LoVo (cell line): ENCODE measurements at regions not wholly inside any gene's neighbourhood (a gene's known extent, or its start where the extent isn't known, plus 50 kb on each side); places are given as distances from the start of the nearest gene placed in this dataset.

ENCODE experiments used
- DNase-seq: peaks from one replicate; pipeline ENCODE4 v3.0.0-alpha.2; 2016; ENCODE audit warnings: low spot score

GRCh38 chr5:60184606-60185005, 291.1 kb upstream of the PDE4D start:
- DNase-seq: no peak

- no peak for DNase-seq
These were observed 290.4 kb upstream of the PDE4D start for GRCh38 chr5:60183881-60184280.

DNA sequence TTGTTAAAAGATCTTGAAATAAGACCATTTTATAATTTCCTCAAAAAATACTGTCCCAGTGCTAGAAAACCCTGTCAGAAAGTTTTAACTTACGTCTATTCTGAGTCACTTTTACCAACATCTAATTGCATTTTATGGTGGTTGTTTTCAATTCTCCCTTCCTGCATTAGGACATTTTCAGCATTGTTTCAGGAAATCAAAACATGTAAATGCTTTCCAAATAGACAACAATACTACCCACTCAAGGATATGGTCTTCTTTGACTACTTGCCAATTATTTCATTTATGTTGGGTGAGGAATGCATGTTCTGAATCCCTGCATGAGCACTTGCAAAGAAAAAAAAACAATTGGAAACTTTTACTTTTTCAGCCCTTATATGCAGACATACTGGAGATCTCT, 284.6 kb upstream of the PDE4D start:
- no peak for DNase-seq

GRCh38 chr5:60177596-60177995, 284.1 kb upstream of the PDE4D start:
- DNase-seq: no peak

- no peak for DNase-seq
These were observed 280.1 kb upstream of the PDE4D start for GRCh38 chr5:60173667-60174066.

- DNase-seq: no peak
These were observed 270.2 kb upstream of the PDE4D start for GRCh38 chr5:60163762-60164161.

DNA sequence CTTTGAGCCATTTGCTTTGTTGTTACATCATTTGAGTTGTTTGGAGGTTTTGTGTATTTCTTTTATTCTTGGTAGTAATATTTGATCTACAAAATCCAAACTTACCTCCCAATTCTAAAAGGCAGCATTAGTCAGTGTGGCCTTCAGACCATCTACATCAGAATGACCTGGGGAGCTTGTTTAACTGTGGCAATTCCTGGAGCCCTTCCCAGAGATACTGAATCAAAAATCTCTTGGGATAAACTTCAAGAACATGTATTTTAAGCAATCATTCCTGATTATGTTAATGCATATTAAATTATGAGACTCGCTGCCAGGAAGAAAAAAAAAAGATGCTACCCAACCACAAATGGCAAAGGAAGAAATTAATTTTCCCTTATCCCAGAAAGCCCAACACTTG, 268.9 kb upstream of the PDE4D start:
- no peak for DNase-seq

DNA sequence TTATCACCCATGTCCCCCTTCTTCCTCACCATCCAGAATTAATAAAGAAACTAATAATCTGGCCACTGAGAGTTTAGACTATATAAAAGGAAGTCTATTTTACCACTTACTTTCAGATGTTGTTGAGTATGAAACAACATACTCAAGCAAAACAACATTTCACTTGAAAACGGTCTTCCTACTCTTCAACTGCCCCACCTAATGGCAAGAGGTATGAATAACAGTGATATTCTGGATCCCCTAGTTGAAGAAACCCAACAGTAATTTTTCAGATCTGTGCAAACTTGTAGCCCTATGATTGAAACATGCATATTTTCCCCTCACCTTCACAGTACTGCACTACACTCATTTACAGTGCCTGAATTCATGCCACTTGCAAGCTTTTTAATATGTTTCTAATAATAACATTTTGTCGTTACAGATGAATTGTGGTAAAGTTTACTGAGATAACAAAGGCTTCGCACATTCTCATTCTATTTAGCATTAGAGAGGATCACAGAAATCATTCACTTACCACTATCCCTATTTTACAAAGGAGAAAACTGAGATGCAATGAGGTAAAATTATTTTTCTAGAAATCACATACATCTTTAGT, 267.9 kb upstream of the PDE4D start:
- peak; percentile 24 for DNase-seq

DNA sequence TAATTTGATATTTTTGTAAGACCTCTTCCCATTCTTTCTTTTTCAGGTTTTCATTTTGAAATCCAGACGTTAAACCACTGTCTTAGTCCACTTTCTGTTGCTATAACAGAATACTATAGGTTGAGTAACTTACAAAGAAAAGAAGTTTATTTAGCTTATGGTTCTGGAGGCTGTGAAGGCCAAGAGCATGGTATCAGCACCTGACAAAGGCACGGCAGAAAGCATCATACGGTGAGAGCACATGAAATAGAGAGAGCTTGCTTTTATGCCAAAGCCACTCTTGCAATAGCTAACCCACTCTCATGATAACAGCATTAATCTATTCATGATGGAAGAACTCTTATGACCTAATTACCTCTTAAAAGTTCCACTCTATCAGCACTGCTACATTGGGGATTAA, 255.6 kb upstream of the PDE4D start:
- no peak for DNase-seq

DNA sequence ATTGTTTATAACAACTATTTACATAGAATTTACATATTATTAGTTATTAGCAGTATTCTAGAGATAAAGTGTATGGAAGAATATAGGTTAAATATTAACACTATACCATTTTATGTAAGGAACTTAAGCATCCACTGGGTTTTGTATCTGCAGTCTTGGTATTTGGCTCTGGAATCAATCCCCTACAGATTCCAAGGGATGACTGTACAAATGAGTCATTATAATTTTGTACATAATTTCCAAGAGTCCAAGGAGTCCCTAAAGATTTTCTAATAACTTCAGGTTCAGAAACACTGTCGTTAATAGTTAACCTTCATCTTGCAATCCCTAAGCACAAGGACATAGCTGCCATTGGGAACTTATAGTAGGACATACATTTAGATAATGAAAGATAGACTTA, 254.8 kb upstream of the PDE4D start:
- no peak for DNase-seq

DNA sequence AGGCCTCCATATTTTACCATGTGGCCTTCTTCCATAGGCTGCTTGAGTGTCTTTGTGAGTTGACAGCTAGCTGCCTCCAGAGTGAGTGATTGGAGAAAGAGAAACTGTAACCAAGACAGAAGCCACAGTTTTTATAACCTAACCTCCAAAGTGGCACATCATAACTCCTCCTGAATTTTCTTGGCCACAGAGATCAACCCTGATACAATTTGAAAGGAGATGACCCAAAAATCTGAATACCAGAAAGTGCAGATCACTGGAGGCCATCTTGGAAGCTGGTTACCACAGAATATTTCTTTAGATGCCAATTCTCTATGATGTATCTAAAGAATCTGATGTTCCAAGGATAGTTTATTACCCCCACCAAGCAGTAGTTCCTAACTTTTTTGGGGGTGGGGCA, 254.3 kb upstream of the PDE4D start:
- DNase-seq: no peak

DNA sequence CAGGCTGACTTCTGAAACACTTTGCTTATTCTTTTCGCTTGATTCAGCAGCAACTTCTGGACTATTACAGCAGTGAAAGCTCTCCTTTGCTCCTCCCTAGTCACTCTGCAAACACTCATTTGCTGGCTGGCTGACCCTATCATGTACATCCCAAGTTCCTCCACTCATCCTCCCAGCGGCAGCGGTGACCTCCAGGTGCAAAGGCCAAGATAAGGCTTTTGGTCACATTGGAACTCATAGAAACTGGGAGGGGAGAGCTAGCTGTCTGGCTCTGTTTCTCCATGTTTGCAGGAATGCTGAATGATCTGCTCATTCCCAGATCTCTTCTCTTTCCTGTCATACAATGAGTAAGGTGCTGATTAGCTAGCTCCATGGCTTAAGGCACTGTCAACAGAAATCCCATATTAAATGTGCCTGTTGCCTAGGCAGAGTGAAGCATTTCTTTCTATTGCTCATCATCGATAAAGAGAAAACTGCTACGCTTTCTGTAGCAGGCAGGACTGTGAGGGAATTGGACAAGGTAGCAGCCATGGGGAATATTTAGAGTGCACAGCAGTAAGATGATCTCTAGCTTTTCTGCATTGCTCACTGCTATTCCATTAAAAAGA, 250.5 kb upstream of the PDE4D start:
- no peak for DNase-seq

GRCh38 chr5:60141119-60141518, 247.6 kb upstream of the PDE4D start:
- no peak for DNase-seq

DNA sequence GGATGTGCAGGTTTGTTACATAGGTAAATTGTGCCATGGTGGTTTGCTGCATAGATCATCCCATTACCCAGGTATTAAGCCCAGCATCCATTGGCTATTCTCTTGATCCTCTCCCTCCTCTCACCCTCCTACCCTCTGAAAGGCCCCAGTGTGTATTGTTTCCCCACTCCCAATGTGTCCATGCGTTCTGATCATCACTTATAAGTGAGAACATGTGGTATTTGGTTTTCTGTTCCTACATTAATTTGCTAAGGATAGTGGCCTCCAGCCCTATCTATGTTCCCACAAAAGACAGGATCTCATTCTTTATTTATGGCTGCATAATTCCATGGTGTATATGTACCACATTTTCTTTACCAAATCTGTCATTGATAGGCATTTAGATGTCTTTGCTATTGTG, 243.3 kb upstream of the PDE4D start:
- no peak for DNase-seq

GRCh38 chr5:60131504-60131903, 238.0 kb upstream of the PDE4D start:
- DNase-seq: no peak

GRCh38 chr5:60125636-60126035, 232.1 kb upstream of the PDE4D start:
- DNase-seq: no peak

GRCh38 chr5:60102961-60103693, 209.6 kb upstream of the PDE4D start:
- DNase-seq: no peak

- no peak for DNase-seq
These were observed 208.0 kb upstream of the PDE4D start for GRCh38 chr5:60101573-60101972.

DNA sequence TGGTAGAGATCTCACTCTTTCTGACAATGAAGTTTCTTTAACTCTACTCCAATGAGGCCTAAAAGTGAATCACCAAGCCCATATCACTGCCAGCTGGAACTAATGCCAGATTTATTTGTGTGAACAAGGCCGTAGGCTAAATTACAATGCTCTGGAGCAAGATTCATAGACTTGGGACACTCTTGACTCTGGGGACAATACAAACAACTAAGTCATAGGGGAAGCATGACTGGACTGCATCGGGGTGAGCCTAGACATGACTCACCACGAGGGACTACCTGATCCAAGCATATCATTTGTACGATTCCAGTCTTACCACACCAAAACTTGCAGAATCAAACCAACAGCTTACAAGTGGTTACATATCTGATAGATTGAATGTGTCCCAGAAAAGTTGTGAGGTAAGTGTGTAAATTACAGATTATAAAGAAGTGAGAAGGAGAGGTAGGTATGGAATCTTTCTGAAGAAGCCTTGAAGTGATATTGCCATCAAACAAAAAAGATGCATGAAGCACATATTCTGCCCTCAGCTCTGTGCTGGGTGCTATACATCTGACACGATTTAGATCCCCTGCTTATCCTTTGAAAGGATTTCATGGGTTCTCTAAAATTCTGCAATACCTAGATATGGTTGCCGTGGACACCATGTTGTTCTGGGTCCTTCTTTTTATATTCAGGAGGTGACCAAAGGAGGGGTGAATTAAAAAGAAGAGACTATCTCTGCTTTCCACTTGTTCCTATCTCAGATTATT, 199.3 kb upstream of the PDE4D start:
- no peak for DNase-seq

DNA sequence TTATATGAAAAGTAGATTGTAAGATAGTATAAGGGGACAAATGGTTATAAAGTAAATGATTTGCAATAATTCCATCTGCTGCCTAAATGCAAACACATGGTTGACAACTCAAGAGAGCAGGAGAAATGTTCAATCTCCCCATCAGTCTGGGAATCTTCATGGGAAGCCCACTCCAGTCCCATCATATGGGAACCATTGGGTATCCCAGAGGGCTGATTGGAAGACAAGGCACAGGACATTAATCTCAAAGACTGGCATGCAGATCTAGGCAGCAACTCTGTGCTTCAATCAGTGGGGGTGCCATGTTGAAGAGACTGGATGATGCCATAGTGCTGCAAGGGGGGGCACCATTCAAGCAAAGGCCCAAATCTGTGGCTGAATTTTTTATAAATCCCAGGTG, 193.1 kb upstream of the PDE4D start:
- no peak for DNase-seq

GRCh38 chr5:60084226-60084625, 190.7 kb upstream of the PDE4D start:
- DNase-seq: no peak

- no peak for DNase-seq
These were observed 183.8 kb upstream of the PDE4D start for GRCh38 chr5:60077292-60077691.

- no peak for DNase-seq
These were observed 183.2 kb upstream of the PDE4D start for GRCh38 chr5:60076746-60077145.
